ENCODE measurements at regions not wholly inside any gene's neighbourhood (a gene's known extent, or its start where the extent isn't known, plus 50 kb on each side); places are given as distances from the start of the nearest gene placed in this dataset.

DNA sequence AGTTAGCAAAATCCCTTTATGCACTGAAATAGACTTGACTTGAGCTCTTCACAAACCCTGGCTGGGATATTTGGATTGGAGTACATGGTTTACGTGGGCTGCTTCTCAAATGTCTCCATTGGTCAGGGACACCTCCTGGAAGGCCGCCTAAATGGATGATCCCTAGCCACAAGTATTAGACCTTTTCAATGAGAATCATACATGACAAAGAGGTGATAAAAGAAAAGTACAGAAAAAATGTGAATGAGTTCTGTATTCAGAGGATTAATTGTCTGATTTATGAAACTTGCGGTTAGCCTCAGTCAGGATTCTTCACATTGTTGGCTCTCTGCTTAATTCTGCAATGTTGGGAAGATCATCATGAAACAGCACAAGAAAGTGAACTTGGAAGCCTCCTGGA lies 752.8 kb upstream of the ADAMTS16 start (continued):
- TF ChIP-seq, protein P1, sequence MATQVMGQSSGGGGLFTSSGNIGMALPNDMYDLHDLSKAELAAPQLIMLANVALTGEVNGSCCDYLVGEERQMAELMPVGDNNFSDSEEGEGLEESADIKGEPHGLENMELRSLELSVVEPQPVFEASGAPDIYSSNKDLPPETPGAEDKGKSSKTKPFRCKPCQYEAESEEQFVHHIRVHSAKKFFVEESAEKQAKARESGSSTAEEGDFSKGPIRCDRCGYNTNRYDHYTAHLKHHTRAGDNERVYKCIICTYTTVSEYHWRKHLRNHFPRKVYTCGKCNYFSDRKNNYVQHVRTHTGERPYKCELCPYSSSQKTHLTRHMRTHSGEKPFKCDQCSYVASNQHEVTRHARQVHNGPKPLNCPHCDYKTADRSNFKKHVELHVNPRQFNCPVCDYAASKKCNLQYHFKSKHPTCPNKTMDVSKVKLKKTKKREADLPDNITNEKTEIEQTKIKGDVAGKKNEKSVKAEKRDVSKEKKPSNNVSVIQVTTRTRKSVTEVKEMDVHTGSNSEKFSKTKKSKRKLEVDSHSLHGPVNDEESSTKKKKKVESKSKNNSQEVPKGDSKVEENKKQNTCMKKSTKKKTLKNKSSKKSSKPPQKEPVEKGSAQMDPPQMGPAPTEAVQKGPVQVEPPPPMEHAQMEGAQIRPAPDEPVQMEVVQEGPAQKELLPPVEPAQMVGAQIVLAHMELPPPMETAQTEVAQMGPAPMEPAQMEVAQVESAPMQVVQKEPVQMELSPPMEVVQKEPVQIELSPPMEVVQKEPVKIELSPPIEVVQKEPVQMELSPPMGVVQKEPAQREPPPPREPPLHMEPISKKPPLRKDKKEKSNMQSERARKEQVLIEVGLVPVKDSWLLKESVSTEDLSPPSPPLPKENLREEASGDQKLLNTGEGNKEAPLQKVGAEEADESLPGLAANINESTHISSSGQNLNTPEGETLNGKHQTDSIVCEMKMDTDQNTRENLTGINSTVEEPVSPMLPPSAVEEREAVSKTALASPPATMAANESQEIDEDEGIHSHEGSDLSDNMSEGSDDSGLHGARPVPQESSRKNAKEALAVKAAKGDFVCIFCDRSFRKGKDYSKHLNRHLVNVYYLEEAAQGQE (IDR thresholded peaks at IDR 0.05; ENCODE audit: unreplicated experiment), result no peak
- no peak for TF ChIP-seq JUNB (IDR thresholded peaks at IDR 0.05; ENCODE audit: unreplicated experiment)
- TF ChIP-seq ZNF331 (CRISPR knock-in tag; IDR thresholded peaks at IDR 0.05; ENCODE audit: low read depth), result no peak
- TF ChIP-seq CREB1 (CRISPR knock-in tag; IDR thresholded peaks at IDR 0.05; ENCODE audit: low read depth), result no peak
- TF ChIP-seq NANOG (IDR thresholded peaks at IDR 0.05; ENCODE audit: borderline replicate concordance), result no peak
- no peak for TF ChIP-seq POLR2AphosphoS5 (IDR thresholded peaks at IDR 0.05; ENCODE audit: low read depth)
- TF ChIP-seq STAT1 (IDR thresholded peaks at IDR 0.05; ENCODE audit: unreplicated experiment), result no peak
- TF ChIP-seq EZH2 (IDR thresholded peaks at IDR 0.05; ENCODE audit: low read depth, unreplicated experiment), result no peak
- no peak for TF ChIP-seq ZNF114 (CRISPR knock-in tag; IDR thresholded peaks at IDR 0.05)

DNA sequence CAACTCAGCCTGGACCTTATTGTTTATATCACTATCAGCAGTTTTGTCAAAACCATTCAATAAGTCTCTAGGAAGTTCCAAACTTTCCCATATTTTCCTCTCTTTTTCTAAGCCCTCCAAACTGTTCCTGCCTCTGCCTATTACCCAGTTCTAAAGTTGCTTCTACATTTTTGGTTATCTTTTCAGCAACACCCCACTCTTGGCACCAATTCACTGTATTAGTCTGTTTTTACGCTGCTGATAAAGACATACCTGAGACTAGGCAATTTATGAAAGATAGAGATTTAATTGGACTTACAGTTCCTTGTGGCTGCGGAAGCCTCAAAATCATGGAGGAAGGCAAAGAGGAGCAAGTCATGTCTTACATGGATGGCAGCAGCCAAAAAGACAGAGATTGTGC lies 744.4 kb upstream of the ADAMTS16 start:
- H3K4me1 Mint-ChIP-seq, result peaks cover 6% of the 10 kb centered on the region; the same call in 2 of the 3 replicates
- Histone ChIP-seq H3K27me3 (ENCODE audit: insufficient read depth) (no peaks in the 10 kb centered on the region), H3K79me2 (replicated peaks; ENCODE audit: insufficient read depth) (no peaks in the 10 kb centered on the region)
- TF ChIP-seq, protein P2, sequence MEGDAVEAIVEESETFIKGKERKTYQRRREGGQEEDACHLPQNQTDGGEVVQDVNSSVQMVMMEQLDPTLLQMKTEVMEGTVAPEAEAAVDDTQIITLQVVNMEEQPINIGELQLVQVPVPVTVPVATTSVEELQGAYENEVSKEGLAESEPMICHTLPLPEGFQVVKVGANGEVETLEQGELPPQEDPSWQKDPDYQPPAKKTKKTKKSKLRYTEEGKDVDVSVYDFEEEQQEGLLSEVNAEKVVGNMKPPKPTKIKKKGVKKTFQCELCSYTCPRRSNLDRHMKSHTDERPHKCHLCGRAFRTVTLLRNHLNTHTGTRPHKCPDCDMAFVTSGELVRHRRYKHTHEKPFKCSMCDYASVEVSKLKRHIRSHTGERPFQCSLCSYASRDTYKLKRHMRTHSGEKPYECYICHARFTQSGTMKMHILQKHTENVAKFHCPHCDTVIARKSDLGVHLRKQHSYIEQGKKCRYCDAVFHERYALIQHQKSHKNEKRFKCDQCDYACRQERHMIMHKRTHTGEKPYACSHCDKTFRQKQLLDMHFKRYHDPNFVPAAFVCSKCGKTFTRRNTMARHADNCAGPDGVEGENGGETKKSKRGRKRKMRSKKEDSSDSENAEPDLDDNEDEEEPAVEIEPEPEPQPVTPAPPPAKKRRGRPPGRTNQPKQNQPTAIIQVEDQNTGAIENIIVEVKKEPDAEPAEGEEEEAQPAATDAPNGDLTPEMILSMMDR (conservative IDR thresholded peaks at IDR 0.05; ENCODE audit: low read depth in 2 of 2), result no peak
- TF ChIP-seq POLR2AphosphoS5 (IDR thresholded peaks at IDR 0.05; ENCODE audit: low read depth) (no peak), CREB1 (CRISPR knock-in tag; IDR thresholded peaks at IDR 0.05; ENCODE audit: low read depth) (no peak), STAT1 (IDR thresholded peaks at IDR 0.05; ENCODE audit: unreplicated experiment) (no peak), EZH2 (IDR thresholded peaks at IDR 0.05; ENCODE audit: low read depth, unreplicated experiment) (no peak), EZH2phosphoT487 (IDR thresholded peaks at IDR 0.05; ENCODE audit: unreplicated experiment) (no peak), NANOG (IDR thresholded peaks at IDR 0.05; ENCODE audit: borderline replicate concordance) (no peak), JUNB (IDR thresholded peaks at IDR 0.05; ENCODE audit: unreplicated experiment) (no peak)
- TF ChIP-seq, protein P3, sequence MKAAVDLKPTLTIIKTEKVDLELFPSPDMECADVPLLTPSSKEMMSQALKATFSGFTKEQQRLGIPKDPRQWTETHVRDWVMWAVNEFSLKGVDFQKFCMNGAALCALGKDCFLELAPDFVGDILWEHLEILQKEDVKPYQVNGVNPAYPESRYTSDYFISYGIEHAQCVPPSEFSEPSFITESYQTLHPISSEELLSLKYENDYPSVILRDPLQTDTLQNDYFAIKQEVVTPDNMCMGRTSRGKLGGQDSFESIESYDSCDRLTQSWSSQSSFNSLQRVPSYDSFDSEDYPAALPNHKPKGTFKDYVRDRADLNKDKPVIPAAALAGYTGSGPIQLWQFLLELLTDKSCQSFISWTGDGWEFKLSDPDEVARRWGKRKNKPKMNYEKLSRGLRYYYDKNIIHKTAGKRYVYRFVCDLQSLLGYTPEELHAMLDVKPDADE (IDR thresholded peaks at IDR 0.05), result no peak
- TF ChIP-seq, protein P4, sequence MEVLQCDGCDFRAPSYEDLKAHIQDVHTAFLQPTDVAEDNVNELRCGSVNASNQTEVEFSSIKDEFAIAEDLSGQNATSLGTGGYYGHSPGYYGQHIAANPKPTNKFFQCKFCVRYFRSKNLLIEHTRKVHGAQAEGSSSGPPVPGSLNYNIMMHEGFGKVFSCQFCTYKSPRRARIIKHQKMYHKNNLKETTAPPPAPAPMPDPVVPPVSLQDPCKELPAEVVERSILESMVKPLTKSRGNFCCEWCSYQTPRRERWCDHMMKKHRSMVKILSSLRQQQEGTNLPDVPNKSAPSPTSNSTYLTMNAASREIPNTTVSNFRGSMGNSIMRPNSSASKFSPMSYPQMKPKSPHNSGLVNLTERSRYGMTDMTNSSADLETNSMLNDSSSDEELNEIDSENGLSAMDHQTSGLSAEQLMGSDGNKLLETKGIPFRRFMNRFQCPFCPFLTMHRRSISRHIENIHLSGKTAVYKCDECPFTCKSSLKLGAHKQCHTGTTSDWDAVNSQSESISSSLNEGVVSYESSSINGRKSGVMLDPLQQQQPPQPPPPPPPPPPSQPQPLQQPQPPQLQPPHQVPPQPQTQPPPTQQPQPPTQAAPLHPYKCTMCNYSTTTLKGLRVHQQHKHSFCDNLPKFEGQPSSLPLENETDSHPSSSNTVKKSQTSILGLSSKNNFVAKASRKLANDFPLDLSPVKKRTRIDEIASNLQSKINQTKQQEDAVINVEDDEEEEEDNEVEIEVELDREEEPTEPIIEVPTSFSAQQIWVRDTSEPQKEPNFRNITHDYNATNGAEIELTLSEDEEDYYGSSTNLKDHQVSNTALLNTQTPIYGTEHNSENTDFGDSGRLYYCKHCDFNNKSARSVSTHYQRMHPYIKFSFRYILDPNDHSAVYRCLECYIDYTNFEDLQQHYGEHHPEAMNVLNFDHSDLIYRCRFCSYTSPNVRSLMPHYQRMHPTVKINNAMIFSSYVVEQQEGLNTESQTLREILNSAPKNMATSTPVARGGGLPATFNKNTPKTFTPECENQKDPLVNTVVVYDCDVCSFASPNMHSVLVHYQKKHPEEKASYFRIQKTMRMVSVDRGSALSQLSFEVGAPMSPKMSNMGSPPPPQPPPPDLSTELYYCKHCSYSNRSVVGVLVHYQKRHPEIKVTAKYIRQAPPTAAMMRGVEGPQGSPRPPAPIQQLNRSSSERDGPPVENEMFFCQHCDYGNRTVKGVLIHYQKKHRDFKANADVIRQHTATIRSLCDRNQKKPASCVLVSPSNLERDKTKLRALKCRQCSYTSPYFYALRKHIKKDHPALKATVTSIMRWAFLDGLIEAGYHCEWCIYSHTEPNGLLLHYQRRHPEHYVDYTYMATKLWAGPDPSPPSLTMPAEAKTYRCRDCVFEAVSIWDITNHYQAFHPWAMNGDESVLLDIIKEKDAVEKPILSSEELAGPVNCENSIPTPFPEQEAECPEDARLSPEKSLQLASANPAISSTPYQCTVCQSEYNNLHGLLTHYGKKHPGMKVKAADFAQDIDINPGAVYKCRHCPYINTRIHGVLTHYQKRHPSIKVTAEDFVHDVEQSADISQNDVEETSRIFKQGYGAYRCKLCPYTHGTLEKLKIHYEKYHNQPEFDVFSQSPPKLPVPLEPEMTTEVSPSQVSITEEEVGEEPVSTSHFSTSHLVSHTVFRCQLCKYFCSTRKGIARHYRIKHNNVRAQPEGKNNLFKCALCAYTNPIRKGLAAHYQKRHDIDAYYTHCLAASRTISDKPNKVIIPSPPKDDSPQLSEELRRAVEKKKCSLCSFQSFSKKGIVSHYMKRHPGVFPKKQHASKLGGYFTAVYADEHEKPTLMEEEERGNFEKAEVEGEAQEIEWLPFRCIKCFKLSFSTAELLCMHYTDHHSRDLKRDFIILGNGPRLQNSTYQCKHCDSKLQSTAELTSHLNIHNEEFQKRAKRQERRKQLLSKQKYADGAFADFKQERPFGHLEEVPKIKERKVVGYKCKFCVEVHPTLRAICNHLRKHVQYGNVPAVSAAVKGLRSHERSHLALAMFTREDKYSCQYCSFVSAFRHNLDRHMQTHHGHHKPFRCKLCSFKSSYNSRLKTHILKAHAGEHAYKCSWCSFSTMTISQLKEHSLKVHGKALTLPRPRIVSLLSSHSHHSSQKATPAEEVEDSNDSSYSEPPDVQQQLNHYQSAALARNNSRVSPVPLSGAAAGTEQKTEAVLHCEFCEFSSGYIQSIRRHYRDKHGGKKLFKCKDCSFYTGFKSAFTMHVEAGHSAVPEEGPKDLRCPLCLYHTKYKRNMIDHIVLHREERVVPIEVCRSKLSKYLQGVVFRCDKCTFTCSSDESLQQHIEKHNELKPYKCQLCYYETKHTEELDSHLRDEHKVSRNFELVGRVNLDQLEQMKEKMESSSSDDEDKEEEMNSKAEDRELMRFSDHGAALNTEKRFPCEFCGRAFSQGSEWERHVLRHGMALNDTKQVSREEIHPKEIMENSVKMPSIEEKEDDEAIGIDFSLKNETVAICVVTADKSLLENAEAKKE (CRISPR knock-in tag; IDR thresholded peaks at IDR 0.05), result no peak

More for the DNA sequence above, 744.4 kb upstream of the ADAMTS16 start:
- H3K27me3 Mint-ChIP-seq (ENCODE audit: insufficient read depth, low read depth, poor library complexity), result peaks cover 3% of the 10 kb centered on the region
- H3F3A ChIP-seq (replicated peaks; ENCODE audit: low read depth), result no peaks in the 10 kb centered on the region
- no peak overlapping the region for H3K4me3 Mint-ChIP-seq
- DNase-seq (ENCODE audit: low spot score) (no peak), ATAC-seq (no peak)
- no peak overlapping the region for H3K4me2 ChIP-seq
- no peak overlapping the region for H2AFZ ChIP-seq
- H3K27ac Mint-ChIP-seq, result no peak overlapping the region
- peaks cover 27% of the 10 kb centered on the region for H3K36me3 Mint-ChIP-seq (ENCODE audit: low read depth)
- H3K36me3 ChIP-seq (ENCODE audit: insufficient read depth), result peaks cover 7% of the 10 kb centered on the region
- peaks cover 7% of the 10 kb centered on the region; the same call in 1 of the 2 replicates for H3K4me1 ChIP-seq (ENCODE audit: insufficient read depth)
- H3K9me2 ChIP-seq (ENCODE audit: insufficient read depth), result peaks cover 12% of the 10 kb centered on the region; the same call in 1 of the 2 replicates
- H3K4me3 ChIP-seq, result no peak overlapping the region
- peaks cover 35% of the 10 kb centered on the region for H3K9me3 Mint-ChIP-seq
- no peaks in the 10 kb centered on the region for H4K20me1 ChIP-seq (replicated peaks; ENCODE audit: insufficient read depth)
- no peak overlapping the region for H3K27ac ChIP-seq (ENCODE audit: low read depth)

All from GM23338 (cell line).